GM21717 (cell line): ENCODE measurements at regions not wholly inside any gene's neighbourhood (a gene's known extent, or its start where the extent isn't known, plus 50 kb on each side); places are given as distances from the start of the nearest gene placed in this dataset.
"Not testable (repeated sequence)": the region's sequence is repeated elsewhere in the genome, so short reads cannot be mapped to it uniquely, and the experiment has no call there.

Experiments used
- ATAC-seq: cut with Tn5 transposase; IDR thresholded peaks from one replicate; pipeline ENCODE4 v1.9.1; 2021; ENCODE audit warnings: mild to moderate bottlenecking, moderate library complexity; ENCODE audit not compliant: unreplicated experiment

DNA sequence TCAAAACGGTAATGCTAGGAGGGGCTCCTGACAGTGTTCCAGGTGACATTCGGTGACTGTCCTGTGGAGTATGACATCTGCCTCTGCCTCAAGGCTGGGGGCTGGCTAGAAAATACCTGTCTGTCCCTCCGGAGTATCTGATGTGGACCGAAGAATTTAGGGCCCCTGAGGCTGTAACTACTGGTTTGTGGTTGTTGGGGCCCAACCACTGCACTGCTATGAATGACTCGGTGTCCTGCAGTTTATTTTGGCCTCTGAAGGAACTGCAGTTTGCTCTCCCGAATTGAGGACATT lies 198.9 kb upstream of the CAND1 start:
- ATAC-seq = no peak

DNA sequence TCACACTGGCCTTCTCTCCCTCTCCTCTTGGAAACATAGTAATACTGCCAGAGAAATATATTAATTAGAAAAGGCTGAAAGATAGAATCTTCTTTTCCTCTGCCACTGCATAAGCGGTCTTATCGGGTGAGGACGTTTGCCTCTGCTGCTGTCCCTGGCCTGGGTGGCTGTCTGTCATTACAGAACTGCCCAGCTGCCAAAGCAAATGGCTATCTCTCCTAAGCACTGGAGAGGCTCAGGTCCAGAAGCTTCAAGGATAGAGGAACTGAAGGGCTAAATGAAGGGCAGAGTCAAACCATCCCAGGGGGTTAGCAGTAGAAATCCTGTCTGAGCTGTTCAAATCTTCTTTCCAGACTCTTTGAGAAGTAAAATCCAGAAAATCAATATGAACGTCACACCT lies 198.6 kb upstream of the CAND1 start:
- no peak for ATAC-seq

DNA sequence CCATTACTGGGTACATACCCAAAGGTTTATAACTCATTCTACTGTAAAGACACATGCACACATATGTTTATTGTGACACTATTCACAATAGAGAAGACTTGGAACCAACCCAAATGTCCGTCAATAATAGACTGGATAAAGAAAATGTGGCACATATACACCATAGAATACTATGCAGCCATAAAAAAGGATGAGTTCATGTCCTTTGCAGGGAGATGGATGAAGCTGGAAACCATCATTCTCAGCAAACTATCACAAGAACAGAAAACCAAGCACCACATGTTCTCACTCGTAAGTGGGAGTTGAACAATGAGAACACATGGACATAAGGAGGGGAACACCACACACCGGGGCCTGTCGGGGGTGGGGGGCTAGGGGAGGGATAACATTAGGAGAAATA lies 196.9 kb upstream of the CAND1 start:
- ATAC-seq = not testable (repeated sequence)

DNA sequence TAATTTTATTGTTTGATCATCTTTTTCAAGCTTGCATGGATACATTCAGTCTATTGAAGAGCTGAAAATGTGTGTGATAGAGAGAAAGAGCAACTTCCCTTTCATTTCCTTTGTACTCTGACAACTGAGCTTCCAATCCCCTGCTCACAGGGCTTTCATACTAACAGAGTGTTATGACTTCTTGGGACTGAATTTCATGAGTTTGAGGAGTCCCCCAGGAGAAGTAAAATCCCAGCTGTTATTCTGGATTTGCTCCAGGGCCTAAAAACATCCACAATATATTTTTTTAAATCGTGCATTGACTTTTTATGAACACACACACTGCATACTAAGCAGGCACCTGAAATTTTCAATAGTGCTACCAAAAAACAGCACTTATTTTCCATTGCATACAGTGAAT lies 195.8 kb upstream of the CAND1 start:
- no peak for ATAC-seq

DNA sequence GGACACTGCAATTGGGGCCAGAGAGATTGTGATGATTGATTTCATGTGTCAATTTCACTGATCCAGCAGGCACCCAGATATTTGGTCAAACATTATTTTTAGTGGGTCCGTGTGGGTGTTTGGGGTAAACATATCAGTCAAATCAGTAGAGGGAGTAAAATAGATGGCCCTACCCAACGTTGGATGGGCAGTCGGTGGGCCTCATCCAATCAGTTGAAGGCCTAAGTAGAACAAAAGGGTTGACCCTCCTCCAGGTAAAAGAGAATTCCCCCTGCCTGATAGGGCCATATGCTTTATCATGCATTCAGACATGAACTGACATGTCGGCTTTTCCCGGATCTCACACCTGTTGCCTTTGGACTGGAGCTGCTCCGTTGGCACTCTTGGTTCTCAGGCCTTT lies 195.1 kb upstream of the CAND1 start:
- ATAC-seq = no peak

DNA sequence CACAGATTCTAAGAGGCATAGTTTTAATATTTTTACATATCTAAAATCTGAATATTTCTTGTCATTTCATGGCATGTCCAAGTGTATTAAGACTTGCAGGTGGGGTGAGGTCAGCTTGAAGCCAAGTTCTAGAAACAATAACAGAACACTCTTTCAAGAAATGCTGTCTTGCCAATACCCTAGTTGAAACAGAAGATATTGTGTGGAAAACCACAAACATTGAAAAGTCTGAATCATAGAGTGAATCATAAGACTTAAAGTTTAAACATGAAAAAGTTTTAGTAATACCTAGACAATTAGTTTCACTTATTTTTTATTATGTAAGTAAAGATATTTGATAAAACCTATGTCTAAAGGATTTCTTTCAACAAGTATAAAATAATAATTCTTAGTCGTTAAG lies 191.5 kb upstream of the CAND1 start:
- ATAC-seq = no peak

DNA sequence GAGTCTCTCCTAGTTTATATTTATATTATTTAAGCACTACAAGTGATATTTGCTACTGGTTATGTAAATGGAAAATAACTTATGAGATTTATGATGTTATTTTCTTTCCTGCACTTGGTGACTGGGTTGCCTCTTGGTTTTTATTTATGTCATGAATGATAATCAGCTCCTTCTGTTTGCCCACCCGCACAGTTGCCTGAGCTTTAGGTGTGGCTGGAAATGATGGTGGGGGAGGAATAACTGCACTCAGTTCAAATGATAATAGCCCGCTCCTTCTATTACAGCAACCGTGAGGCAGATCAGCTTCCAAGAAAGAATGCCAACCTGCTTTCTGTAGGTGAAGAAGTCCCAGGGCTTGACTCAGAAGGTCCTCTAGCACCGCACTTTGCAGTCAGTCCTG lies 190.2 kb upstream of the CAND1 start:
- no peak for ATAC-seq

DNA sequence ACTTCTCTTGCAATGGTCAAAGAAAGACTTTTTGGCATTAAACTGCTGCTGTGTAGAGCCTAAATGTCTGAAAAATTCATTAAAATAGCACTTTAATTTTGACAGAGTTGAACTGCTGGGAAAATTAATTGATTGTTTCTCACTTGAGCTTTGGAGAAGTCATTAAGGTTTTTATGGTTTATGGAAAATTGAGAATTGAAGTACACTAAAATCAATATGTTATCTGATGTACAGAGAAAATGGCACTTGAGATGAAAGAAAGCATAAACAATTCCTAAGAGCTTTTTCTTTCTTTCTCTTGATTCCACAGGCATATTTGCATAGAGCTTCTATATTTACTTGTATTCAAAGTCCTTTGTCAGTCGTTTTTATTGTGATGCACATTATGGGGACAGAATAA lies 188.5 kb upstream of the CAND1 start:
- ATAC-seq = no peak

DNA sequence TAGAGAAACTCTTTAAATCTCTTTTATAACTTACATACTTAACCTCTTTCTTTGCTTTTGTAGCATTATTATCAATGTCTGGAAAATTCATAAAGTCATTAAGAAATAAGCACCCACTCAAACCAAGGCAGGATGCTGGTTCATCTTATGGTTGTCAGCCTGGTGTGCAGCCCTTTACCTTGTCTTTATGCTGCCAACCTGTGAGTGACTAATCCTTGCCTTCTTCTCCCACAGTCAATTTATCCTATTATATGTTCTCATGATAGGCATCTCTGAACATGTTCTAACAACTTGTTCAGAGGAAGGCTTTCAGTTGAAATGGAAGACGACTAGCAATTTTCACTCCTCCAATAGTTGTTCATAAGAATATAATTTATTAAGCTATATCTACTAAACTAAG lies 186.9 kb upstream of the CAND1 start:
- no peak for ATAC-seq

DNA sequence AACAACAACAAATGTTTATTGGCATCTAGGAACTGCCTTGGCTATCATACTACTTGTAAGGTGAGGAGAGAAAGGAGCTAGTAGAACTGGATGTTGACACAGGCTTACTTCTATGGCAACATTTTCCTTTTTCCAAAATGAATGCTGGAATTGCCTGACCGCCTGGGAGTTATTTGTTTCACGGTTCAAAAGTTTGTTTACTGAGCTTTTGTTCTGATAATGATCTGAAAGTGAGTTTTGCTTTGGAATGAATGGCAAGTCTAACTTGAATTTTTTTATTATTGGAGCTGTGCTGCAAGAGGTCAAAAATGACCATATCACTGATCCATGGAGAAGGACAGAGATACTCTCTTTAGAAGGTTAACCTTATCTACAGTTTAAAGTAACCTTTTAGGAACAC lies 183.5 kb upstream of the CAND1 start:
- no peak for ATAC-seq

DNA sequence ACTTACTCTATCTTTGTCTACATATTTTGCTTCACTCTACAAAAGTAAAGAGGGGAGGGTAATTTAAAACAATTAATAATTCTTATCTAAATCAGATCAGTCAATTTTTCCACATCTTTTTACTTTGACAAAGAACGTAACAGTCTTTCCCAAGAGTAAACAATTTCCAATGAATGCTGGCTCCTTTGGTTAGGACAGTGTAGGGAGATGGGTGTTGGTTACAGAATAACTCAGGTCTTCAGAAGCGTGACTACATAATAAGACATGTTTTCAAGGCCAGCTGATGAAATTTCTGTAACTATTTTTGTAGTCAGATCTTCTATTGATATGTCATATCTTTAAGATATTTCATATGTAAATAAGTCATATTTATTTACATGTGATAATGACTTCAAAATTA lies 183.0 kb upstream of the CAND1 start:
- no peak for ATAC-seq

DNA sequence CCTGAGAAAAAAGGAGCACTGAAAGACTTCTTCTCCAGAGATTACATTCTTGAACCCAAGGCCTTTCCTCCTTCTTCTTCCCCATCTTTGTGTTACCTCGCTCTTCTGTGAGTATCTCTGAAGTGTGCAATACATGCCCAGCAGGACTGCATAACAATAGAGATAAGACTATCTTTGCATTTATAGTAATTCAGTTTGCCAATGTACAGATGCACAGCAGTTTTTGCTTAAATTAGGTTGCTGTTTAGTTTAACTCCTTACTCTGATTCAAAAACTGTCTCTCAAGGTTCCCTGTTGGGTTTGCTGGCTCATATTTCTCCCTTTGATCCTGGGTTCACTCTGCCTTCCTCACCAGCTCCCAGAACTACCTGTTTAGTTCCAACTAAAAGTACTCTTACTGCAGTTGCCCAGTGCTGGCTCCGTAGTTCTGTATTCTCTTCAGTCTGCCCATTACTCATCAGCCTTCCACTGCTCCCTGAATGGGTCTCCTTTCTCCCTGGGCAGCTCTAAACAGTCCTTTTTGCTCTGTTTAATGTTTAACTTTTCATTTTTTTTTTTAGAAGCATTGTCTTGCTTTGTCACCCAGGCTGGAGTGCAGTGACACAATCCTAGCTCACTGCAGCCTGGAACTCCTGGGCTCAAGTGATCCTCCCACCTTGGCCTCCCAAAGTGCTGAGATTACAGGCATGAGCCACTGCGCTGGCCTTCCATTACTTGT lies 180.6 kb upstream of the CAND1 start:
- ATAC-seq = no peak

DNA sequence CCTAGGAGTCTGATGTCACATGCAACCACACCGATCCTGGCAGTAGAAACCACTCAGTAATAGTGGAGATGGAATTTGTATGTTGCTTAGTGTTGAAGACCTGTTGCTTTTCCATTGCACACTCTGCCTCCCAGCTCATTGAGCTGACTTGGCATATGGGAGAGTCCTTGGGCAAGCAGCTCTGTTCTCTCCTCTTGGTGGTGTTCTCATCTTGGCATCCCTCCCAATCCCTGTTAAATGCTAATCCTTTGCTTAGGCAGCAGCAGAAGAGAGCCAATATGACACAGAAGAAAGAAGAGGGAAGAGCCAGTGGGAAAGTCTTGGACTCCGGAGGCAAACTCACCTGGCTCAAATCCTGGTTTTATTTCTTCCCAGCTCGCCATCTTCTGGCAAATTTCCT lies 178.0 kb upstream of the CAND1 start:
- no peak for ATAC-seq

DNA sequence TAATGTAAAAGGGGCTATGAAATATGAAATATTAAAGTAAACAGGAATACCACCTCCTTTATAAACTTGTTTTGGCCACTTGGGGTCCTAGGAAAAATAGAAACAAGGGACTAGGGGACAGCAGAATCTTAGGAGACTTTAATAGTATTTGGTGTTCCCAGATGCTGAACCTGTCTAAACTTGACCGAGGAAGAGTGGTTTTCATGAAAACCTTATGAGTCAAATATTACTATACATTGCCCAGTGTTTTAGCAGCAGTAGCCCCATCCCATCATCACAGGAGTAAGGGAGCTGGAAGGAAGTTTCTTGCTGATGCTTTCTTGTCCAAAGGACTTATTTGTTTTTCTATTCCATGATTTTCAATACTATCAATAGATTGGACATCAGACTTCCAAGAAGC lies 177.5 kb upstream of the CAND1 start:
- no peak for ATAC-seq

DNA sequence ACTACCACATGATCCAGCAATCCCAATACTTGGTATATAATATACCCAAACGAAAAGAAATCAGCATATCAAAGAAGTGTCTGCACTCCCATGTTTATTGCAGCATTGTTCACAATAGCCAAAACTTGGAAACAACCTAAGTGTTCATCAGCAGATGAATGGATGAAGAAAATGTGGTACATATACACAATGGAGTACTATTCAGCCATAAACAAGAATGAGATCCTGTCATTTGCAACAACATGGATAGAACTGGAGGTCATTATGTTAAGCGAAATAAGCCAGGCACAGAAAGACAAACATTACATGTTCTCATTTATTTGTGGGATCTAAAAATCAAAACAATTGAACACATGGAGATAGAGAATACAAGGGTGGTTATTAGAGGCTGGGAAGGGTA lies 176.2 kb upstream of the CAND1 start:
- not testable (repeated sequence) for ATAC-seq

DNA sequence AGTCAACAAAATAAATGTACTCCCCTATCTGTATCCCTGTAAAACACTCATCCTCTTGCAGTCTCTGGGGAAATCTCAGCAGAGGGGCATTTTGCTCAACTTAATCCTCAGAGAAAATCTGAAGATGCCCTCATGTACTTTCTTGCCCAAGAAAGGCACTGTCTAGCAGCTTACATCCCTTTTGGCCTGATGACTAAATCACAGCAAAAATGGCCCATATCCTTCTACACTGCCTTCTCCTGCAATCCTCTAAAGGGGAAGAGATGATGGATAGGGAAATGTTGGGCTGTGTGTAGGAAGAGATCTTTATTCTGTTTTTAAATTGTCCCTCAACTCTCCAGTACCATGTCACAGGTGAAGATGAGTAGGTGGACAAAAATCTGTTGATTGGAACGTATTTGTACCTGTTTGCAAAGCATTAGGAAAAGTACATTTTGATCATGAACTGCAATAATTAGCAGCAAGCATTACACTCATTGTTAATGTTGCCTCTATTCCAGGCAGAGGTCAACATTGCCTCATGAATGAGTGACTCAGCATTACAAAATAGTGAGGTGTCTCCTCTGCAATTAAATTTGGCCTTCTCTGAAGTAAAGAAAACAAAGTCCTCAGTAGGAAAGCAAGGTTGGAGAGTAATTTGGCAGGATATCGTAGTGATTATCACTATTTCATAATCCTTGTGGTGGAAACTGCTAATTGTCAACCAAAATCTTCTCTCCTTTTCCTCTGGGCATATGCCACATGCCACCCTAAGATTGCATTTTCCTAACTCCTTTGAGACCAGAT lies 172.4 kb upstream of the CAND1 start:
- no peak for ATAC-seq

DNA sequence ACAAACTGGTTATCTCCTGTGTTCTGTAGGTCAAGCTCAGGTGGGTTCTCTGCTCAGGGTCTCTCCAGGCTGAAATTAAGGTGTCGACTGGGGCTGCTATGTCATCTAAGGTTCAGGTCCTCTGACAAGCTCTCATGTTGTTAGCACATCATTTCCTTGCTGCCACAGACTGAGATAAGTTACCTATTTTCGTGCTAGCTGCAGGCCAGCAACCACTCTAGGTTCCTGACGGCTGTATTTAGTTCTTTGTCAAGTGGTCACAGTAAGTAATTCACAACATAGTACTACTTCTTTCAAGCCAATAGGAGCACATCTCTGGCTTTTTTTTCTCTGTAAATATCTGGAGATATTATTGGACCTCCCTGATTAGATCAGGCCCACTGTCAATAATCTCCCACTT lies 169.3 kb upstream of the CAND1 start:
- ATAC-seq = no peak

DNA sequence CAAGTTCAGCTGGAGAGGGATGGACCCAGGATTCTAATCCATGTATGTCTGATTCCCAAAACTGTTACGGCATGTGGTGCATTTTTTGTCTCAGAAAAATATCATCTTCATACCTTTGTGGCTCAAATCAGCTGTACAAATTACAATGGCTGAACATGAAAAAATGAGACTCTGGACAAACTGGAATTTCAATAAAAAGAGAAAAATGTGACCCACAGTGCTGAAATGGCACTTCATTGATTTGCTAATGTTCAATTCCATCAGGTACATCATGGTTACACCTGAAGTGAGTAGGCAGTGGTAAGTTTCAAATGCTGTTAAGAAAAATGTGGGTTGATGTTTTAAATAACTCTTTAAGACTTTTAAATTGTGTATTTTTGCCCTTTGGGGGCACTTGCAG lies 165.6 kb upstream of the CAND1 start:
- no peak for ATAC-seq

DNA sequence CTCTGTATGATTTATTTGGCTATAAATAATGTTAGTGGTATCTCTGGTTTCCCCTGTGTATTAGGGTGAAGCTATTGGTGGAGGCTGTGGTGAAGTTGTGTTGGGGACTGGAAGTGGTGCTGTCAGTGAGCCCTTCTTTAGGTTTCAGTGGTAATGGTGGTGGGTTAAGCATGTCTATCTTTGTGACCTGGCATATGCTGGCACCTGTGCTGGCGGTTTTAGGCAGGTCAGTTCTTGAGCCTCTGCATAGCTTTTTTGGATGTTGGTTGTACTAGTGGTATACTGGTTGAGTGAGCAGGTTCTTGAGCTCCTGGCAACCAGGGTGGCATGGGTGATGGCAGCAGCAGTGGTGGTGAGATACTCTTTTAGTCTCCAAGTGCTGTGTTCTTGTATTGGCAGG lies 161.9 kb upstream of the CAND1 start:
- ATAC-seq = no peak

DNA sequence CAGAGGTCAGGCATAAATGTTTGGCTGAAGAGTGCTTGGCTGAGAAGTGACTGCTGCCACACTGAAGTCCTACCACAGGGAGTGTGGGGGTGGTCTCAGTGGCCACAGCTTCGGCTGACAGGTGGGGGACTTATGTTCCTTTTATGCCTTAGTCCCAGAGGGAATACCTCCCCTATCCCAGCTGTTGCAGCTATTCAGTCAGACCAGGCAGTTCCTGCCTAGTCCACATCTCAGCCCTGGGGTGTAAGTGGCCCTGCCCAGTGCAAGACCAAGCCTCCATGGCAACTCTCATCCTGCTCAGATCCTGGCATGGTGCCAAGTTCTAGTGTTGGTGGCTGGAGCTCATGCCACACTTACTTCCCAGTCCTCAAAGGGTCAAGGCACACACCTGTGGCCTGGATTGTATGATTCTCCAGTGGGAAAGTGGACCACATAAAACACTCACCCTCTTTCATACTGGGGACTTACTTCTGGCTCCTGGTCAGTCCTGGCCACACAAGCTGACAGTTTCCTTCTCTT lies 161.3 kb upstream of the CAND1 start:
- ATAC-seq = no peak

DNA sequence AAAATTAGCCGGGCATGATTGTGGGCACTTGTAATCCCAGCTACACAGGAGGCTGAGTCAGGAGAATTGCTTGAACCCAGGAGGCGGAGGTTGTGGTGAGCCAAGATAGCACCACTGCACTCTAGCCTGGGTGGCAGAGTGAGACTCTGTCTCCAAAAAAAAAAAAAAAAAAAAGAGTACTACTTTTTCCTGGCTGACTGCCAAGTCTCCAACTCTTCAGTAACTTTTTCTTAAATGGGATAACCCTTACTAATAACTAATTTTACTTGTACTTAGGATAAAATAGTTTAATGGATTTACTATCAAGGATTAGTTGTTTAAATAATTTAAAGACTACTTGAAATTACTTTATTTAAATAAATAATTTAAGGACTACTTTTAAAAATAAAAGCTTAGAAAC lies 158.8 kb upstream of the CAND1 start:
- ATAC-seq = not testable (repeated sequence)

DNA sequence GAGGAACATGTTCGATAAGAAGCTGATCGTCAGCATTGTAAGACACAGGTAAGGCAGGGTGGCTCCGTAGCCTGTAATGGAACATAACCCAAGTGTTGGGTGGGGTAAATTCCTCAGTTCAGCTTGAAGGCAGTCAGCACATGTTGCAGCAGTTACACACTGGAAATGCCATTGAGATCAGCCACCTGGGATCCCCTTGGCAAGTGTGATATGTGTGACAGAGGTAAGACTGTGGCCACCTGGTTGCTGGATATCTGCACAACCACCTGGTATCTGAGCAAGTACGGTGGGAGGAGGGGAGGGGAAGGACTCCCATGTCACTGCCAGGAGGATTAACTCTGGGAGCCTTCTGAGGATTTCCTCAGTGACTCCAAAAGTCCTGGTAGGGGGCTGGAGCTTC lies 158.0 kb upstream of the CAND1 start:
- ATAC-seq = no peak

DNA sequence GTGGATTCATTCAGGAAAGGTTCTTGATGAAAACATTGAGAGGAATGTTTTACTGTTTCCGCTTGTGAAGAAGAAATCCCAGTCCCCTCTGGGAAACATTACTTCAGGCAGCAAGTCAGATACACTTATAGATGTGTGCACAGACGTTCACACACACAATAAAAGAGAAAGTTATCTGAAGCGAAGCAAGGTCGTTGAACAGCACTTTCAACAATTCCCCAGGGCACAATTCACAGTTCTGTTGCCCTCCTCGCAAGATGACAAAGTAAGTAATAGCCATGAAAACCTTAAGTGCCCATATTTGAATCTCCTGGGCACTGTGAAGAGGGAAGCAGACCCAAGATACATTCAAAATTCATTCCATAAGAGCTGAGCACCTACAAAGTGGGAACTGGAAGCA lies 156.6 kb upstream of the CAND1 start:
- ATAC-seq = no peak
